AG04449 (cell line): ENCODE measurements at regions not wholly inside any gene's neighbourhood (a gene's known extent, or its start where the extent isn't known, plus 50 kb on each side); places are given as distances from the start of the nearest gene placed in this dataset.

Source experiments
- CTCF ChIA-PET: fragments of 350-600 bp; formaldehyde crosslinking; extraction: SDS; loops from one replicate; lab custom pipeline; 2021; ENCODE audit warnings: antibody characterized with exemption; lab: Yijun Ruan, JAX
- POLR2A ChIA-PET: fragments of 400-600, 350-600 bp; formaldehyde crosslinking; extraction: SDS; loops from one replicate; lab custom pipeline; 2020; ENCODE audit warnings: antibody characterized with exemption, inconsistent platforms; lab: Yijun Ruan, JAX
- DNase-seq: peaks from one replicate; pipeline ENCODE4 v3.0.0-alpha.2; 2010; ENCODE audit warnings: low read depth, low spot score
- H3K4me3 ChIP-seq: 2 replicates; pipeline ENCODE4 v1.5.1; 2011; ENCODE audit warnings: low read depth, mild to moderate bottlenecking, control low read depth, low read length
- TF ChIP-seq, protein P1 (sequence below): IDR thresholded peaks from one replicate; pipeline ENCODE4 v1.5.1; 2011; ENCODE audit warnings: mild to moderate bottlenecking, moderate library complexity, low read length, control low read depth, inconsistent platforms; ENCODE audit not compliant: insufficient read depth; ENCODE audit errors: missing control alignments

DNA sequence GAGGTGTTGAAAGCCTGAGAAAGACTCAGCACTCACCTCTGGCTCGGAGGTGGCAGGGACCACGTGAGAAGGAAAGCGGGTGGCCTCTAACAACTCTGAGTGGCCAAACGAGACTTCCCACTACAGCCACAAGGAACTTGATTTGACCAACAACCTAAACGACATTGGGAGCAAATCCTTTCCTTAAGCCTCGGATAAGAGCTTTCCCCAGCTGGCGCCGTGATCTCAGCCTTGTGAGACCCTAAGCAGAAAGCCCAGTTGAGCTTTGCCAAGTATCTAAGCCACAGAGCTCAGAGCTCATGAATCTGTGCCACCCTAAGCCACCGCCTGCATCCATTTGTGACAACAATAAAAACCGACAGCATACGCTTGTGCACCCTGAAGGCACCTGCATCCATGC is 636.0 kb downstream of the TBC1D22A start:
- TF ChIP-seq, protein P1, sequence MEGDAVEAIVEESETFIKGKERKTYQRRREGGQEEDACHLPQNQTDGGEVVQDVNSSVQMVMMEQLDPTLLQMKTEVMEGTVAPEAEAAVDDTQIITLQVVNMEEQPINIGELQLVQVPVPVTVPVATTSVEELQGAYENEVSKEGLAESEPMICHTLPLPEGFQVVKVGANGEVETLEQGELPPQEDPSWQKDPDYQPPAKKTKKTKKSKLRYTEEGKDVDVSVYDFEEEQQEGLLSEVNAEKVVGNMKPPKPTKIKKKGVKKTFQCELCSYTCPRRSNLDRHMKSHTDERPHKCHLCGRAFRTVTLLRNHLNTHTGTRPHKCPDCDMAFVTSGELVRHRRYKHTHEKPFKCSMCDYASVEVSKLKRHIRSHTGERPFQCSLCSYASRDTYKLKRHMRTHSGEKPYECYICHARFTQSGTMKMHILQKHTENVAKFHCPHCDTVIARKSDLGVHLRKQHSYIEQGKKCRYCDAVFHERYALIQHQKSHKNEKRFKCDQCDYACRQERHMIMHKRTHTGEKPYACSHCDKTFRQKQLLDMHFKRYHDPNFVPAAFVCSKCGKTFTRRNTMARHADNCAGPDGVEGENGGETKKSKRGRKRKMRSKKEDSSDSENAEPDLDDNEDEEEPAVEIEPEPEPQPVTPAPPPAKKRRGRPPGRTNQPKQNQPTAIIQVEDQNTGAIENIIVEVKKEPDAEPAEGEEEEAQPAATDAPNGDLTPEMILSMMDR, result no peak
- no peak overlapping the region for H3K4me3 ChIP-seq
- ChIA-PET CTCF (no interaction called here), POLR2A (no interaction called here)
- no peak for DNase-seq

DNA sequence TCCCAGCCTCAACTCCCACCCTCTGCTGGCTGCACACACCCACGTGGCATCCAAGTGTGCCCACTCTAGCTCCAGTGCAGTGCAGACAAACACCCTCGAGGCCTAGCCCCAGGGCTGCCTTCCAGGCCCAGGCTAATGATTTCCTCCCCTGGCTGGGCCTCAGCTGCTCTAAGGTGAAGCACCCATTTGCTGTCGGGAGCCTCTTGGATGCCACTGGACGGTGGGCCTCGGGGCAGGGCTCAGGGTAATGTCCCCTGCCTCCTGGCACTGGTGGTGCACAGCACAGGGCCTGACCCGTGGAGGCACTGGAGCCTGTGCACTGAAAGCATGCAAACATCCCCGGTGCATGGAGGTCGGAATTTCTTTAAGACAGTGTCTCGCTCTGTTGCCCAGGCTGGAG is 635.2 kb downstream of the TBC1D22A start:
- H3K4me3 ChIP-seq, result no peak overlapping the region
- DNase-seq, result no peak
- POLR2A ChIA-PET, result no interaction called here
- TF ChIP-seq, protein P1, result no peak
- CTCF ChIA-PET, result no interaction called here

- TF ChIP-seq, protein P1, result no peak
- ChIA-PET CTCF (no interaction called here), POLR2A (no interaction called here)
- DNase-seq, result no peak
- no peak overlapping the region for H3K4me3 ChIP-seq
These were observed 634.1 kb downstream of the TBC1D22A start for GRCh38 chr22:47396515-47396914.

- CTCF ChIA-PET, result no interaction called here
- no peak for DNase-seq
- no peak overlapping the region for H3K4me3 ChIP-seq
- POLR2A ChIA-PET, result no interaction called here
- TF ChIP-seq, protein P1, result no peak
These were observed 633.7 kb downstream of the TBC1D22A start for GRCh38 chr22:47396105-47396504.

GRCh38 chr22:47395481-47395880 is 633.0 kb downstream of the TBC1D22A start:
- no peak overlapping the region for H3K4me3 ChIP-seq
- DNase-seq, result no peak
- POLR2A ChIA-PET, result no interaction called here
- TF ChIP-seq, protein P1, result no peak
- CTCF ChIA-PET, result no interaction called here

DNA sequence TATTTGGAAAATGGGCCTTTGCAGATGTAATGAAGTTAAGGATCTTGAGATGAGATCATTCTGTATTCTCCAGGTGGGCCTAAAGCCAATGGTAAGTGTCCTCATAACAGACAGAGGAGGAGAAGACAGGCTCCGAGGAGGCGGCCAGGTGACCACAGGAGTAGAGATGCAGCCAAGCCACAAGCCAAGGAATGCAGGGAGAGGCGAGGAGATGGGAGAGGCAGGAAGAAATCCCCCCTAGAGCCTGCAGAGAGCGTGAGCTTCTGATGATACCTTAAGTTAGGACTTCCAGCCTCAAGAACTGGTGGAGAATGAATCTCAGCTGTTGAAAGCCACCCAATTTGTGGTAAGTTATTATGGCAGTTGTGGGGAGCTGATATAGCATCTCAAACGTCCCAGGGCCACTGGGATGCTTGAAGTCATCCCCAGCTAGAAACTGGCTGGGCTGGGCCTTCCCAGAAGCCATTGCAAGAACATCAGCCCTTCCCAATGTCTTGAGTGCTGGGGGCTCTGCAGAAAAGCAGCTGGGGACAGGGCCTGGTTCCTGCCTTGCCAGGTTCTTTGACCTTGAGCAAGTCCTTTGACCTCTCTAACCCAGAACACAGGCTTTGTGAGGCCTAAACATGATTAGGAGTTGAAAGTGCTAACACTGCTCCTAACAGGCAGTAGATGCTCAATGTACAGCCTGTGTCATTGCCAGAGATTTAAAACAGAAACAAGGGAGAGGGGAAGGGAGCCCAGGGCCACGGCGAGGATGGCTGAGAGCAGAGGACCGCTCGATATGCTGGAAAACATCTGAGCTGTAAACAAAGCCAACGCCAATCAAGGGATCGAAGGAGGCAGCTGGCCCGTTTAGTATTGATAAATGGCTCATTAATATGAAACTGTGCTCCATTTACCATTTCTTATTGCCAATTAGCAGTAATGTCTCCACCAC is 632.3 kb downstream of the TBC1D22A start:
- H3K4me3 ChIP-seq, result no peak overlapping the region
- POLR2A ChIA-PET, result no interaction called here
- DNase-seq, result no peak
- TF ChIP-seq, protein P1, result no peak
- CTCF ChIA-PET, result no interaction called here
